Fibroblast of lung (primary cell): ENCODE measurements at regions not wholly inside any gene's neighbourhood (a gene's known extent, or its start where the extent isn't known, plus 50 kb on each side); places are given as distances from the start of the nearest gene placed in this dataset.

Experiments used
- DNase-seq, 2 donors: peaks; one replicate each; pipeline versions ENCODE4 v3.0.0 to v3.0.0-alpha.2; 2010; ENCODE audit warnings: low read depth in 2 of 2
- H2AFZ ChIP-seq: 2 replicates; pipeline ENCODE4 v1.5.1; 2012; ENCODE audit warnings: low read length, control low read depth, inconsistent platforms
- H3K27ac ChIP-seq: 2 replicates; pipeline ENCODE4 v1.5.1; 2011; ENCODE audit warnings: low read length, control low read depth; ENCODE audit not compliant: insufficient read depth
- H3K27me3 ChIP-seq: 2 replicates; pipeline ENCODE4 v1.5.1; 2011; ENCODE audit warnings: mild to moderate bottlenecking, low read length; ENCODE audit not compliant: control insufficient read depth, insufficient read depth
- H3K36me3 ChIP-seq: 2 replicates; pipeline ENCODE4 v1.5.1; 2011; ENCODE audit warnings: low read length; ENCODE audit not compliant: control insufficient read depth, insufficient read depth
- H3K4me1 ChIP-seq: 2 replicates; pipeline ENCODE4 v1.5.1; 2011; ENCODE audit warnings: low read length; ENCODE audit not compliant: control insufficient read depth, insufficient read depth; ENCODE audit errors: extremely low read depth
- H3K4me2 ChIP-seq: 2 replicates; pipeline ENCODE4 v1.5.1; 2011; ENCODE audit warnings: low read length, control low read depth; ENCODE audit not compliant: insufficient read depth; ENCODE audit errors: extremely low read depth
- H3K4me3 ChIP-seq, 4 experiments: fragments of 200-600 bp in 1 of 4; sonication (generic) in 1 of 4; replicated peaks in 1 of 4; 2 replicates each; pipeline ENCODE4 v1.5.1; 2011 to 2016; ENCODE audit warnings: low read length in 4 of 4, low read depth in 3 of 4, mild to moderate bottlenecking in 3 of 4, control low read depth in 2 of 4, inconsistent platforms in 1 of 4, mixed read lengths in 1 of 4; ENCODE audit not compliant: insufficient read depth in 1 of 4; ENCODE audit errors: control extremely low read depth in 1 of 4
- H3K79me2 ChIP-seq: 2 replicates; pipeline ENCODE4 v1.5.1; 2012; ENCODE audit warnings: mild to moderate bottlenecking, low read length, inconsistent platforms; ENCODE audit not compliant: control insufficient read depth, insufficient read depth
- H3K9ac ChIP-seq: 2 replicates; pipeline ENCODE4 v1.5.1; 2011; ENCODE audit warnings: mild to moderate bottlenecking, low read length, control low read depth; ENCODE audit not compliant: insufficient read depth
- H3K9me3 ChIP-seq: 2 replicates; pipeline ENCODE4 v1.5.1; 2012; ENCODE audit warnings: low read depth, low read length; ENCODE audit not compliant: control insufficient read depth, insufficient read depth
- H4K20me1 ChIP-seq: 2 replicates; pipeline ENCODE4 v1.5.1; 2011; ENCODE audit warnings: low read length; ENCODE audit not compliant: control insufficient read depth, insufficient read depth; ENCODE audit errors: extremely low read depth
- EZH2 ChIP-seq: IDR thresholded peaks from 2 replicates; pipeline ENCODE4 v1.5.1; 2012; ENCODE audit warnings: low read length, control low read depth, mild to moderate bottlenecking; ENCODE audit errors: missing control alignments
- TF ChIP-seq, protein P1 (sequence below), 2 donors: IDR thresholded peaks in 1 of 2; conservative IDR thresholded peaks in 1 of 2; 1 replicate in 1 of 2; 2 replicates in 1 of 2; pipeline ENCODE4 v1.5.1; 2011 to 2012; ENCODE audit warnings: low read length in 2 of 2, control low read depth in 1 of 2, inconsistent platforms in 1 of 2, low read depth in 1 of 2, mild to moderate bottlenecking in 1 of 2

DNA sequence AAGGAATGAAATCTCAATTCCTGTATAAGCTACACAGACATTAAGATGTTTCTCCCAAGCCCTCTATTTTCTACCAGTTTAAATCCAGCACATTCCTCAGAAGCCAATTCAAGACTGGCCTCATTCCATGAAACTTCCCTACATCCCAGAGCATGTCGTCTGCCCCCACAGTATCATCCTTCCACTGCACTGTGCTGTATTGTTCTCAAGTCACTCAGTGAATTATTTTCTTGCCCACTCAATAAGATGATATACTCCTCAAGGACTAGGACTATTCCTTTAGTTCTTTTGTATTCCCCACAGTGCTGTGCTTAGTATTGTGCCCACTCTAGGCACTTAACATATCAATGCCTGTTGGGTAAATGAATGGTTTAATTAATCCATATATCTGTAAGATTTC lies 203.1 kb upstream of the BLID start:
- H2AFZ ChIP-seq, result no peak overlapping the region
- no peaks in the 10 kb centered on the region for H4K20me1 ChIP-seq
- peak in 1 of 2 donors; percentile 39 for DNase-seq
- H3K4me2 ChIP-seq, result no peak overlapping the region
- H3K9ac ChIP-seq, result no peak overlapping the region
- H3K27ac ChIP-seq, result no peak overlapping the region
- H3K9me3 ChIP-seq, result no peaks in the 10 kb centered on the region
- TF ChIP-seq, protein P1, sequence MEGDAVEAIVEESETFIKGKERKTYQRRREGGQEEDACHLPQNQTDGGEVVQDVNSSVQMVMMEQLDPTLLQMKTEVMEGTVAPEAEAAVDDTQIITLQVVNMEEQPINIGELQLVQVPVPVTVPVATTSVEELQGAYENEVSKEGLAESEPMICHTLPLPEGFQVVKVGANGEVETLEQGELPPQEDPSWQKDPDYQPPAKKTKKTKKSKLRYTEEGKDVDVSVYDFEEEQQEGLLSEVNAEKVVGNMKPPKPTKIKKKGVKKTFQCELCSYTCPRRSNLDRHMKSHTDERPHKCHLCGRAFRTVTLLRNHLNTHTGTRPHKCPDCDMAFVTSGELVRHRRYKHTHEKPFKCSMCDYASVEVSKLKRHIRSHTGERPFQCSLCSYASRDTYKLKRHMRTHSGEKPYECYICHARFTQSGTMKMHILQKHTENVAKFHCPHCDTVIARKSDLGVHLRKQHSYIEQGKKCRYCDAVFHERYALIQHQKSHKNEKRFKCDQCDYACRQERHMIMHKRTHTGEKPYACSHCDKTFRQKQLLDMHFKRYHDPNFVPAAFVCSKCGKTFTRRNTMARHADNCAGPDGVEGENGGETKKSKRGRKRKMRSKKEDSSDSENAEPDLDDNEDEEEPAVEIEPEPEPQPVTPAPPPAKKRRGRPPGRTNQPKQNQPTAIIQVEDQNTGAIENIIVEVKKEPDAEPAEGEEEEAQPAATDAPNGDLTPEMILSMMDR (conservative IDR thresholded peaks at IDR 0.05 in 1 of 2, IDR thresholded peaks at IDR 0.05 in 1 of 2; ENCODE audit: low read depth in 1 of 2, low read length in 2 of 2), result no peak
- TF ChIP-seq EZH2, result no peak
- peaks cover 4% of the 10 kb centered on the region for H3K27me3 ChIP-seq
- H3K79me2 ChIP-seq, result no peaks in the 10 kb centered on the region
- no peak overlapping the region for H3K4me3 ChIP-seq
- no peaks in the 10 kb centered on the region for H3K4me1 ChIP-seq
- no peaks in the 10 kb centered on the region for H3K36me3 ChIP-seq

DNA sequence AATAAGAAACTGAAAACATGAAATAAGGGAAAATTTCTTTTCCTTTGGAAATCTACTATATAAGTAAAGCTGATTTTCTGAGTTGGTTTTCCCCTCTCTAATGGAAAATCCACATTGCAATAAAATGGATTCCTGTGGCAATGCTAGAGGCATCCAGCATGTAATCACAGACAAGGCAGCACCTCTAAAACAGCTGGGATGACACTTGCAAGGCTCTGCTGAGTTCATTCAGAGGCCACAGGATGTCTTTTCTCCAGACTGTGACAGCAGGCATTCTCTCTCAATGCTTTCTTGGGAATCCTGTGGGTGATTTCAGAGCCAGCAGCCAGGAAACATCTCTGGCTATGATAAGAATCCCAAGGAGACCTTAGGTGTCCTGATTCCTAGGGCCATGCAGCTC lies 201.3 kb upstream of the BLID start:
- no peak overlapping the region for H2AFZ ChIP-seq
- H4K20me1 ChIP-seq, result no peaks in the 10 kb centered on the region
- TF ChIP-seq, protein P1 (conservative IDR thresholded peaks at IDR 0.05 in 1 of 2, IDR thresholded peaks at IDR 0.05 in 1 of 2; ENCODE audit: low read depth in 1 of 2, low read length in 2 of 2), result no peak
- TF ChIP-seq EZH2, result no peak
- no peaks in the 10 kb centered on the region for H3K36me3 ChIP-seq
- no peaks in the 10 kb centered on the region for H3K79me2 ChIP-seq
- peaks cover 4% of the 10 kb centered on the region for H3K27me3 ChIP-seq
- peak; percentile 69 to 92 for DNase-seq
- no peak overlapping the region for H3K4me3 ChIP-seq
- no peaks in the 10 kb centered on the region for H3K4me1 ChIP-seq
- no peak overlapping the region for H3K4me2 ChIP-seq
- H3K9ac ChIP-seq, result no peak overlapping the region
- H3K27ac ChIP-seq, result no peak overlapping the region
- H3K9me3 ChIP-seq, result no peaks in the 10 kb centered on the region

DNA sequence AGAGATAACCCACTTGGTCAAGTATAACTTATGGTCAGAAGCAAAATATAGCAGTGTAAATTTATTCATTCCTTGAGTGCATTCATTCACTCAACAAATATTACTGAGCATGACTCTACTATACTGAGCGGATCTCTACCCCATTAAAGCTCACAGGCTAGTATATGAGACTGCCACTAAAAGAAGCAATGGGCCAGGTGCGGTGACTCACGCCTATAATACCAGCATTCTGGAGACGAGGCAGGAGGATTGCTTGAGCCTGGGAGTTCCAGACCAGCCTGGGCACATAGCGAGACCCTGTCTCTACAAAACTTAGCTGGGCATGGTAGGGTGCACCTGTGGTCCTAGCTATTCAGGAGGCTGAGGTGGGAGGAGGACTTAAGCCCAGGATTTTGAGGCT lies 197.6 kb upstream of the BLID start:
- Histone ChIP-seq H3K9me3 (no peaks in the 10 kb centered on the region), H3K27ac (no peak overlapping the region), H4K20me1 (no peaks in the 10 kb centered on the region), H3K9ac (no peak overlapping the region), H3K4me2 (no peak overlapping the region), H3K4me1 (no peaks in the 10 kb centered on the region), H3K36me3 (no peaks in the 10 kb centered on the region), H3K4me3 (no peak overlapping the region), H3K27me3 (peaks cover 2% of the 10 kb centered on the region), H2AFZ (no peak overlapping the region), H3K79me2 (no peaks in the 10 kb centered on the region)
- no peak for DNase-seq
- TF ChIP-seq, protein P1 (conservative IDR thresholded peaks at IDR 0.05 in 1 of 2, IDR thresholded peaks at IDR 0.05 in 1 of 2; ENCODE audit: low read depth in 1 of 2, low read length in 2 of 2), result no peak
- TF ChIP-seq EZH2, result no peak
